NOMO-1 (cell line): ENCODE measurements at regions not wholly inside any gene's neighbourhood (a gene's known extent, or its start where the extent isn't known, plus 50 kb on each side); places are given as distances from the start of the nearest gene placed in this dataset.

Experiments used
- DNase-seq, 2 experiments: peaks; one replicate each; lab custom pipeline; 2025; ENCODE audit not compliant: unreplicated experiment in 2 of 2; lab: John Stamatoyannopoulos, UW

DNA sequence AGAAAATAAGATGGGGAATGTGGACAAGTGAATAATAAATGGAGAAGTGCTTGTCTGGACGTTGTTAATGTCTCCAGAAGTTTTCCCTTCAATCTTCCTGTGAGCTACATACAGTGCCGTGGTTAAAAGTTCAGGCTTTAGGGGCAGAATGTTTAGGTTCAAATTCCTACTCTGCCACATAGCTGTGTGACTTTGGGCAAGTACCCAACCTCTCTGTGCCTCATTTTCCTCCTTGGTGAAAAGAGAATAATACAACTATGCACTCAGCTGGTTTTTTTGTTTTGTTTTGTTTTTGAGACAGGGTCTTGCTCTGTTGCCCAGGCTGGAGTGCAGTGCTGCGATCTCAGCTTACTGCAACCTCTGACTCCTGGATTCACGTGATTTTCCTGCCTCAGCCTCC, 143.5 kb downstream of the CHIC2 start:
- no peak for DNase-seq

DNA sequence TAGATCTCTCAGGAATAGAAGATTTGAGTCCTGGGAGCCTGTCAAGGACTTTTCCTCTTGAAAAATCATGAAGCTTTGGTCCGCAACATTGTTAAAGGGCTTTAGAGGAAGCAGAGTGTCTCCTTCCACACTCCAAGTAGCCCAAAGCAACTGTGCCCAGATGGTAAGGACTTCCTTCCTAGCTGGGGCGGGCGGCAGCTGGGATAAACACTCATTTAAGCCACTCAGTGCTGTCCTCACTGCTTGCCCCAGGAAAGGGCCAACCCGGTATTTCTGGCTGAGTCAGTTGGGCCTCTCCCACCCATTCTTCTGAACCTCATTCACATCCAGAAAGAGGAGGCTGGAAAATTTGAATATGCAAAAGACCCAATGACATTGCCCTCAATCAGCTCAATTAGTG, 144.3 kb downstream of the CHIC2 start:
- DNase-seq: peak in 1 of 2 experiments; percentile 8

DNA sequence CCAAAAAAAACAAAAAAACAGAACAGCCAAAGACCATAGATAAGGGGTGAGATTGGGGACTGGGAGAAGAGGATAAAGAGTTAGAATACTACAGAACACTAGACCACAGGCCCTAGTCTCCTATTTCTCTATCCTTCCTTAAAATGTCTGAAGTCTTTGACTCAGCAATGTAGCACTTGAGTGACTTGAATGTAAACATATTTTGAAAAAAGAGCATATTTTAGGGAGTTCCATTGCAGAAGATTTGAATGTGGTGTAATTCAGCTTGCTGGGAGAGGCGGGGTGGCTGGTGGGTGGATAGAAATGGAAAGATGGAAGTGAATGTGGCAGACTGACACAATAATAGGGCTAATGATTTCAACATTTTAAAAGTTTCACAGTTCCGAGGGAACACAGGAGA, 144.9 kb downstream of the CHIC2 start:
- peak; percentile 13 to 15 for DNase-seq

DNA sequence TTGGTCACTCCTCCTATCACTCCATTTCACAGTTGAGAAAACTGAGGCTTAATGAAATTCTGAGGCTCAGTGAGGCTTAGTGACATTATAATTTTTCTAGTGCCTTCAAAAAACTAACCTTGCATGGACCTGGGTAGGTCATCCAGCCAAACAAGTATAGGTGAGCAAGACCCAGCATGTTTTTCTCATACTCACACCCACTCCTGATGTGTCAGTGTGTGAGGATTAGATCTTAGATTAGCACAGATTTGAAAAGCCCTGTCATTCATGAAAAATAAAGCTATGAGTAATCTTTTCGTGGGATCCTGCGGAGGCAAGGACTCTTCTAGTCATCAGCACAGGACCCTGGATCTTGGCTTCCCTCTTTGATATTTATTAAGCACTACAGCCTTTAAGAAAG, 146.7 kb downstream of the CHIC2 start:
- no peak for DNase-seq

DNA sequence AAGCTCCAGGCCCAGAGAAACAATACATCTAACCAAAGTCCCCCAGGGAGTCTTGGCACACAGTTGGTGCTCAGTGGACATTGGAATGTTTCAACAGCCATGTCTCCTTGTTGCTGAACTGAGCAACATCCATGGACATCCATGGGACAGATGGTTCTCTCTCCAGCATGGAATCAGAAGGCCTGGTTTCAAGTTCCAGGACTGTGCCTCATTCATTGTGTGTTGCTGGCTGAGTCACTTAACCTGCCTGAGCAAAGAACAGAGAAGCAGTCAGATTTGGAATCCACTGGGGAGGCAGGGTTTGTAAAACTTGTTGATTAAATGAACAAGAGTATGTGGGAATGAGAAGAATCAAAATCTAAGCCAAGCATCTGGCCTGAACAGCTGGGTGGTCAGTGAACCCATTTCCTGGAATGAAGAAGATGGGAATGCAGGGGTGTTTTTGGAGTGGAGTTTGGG, 147.9 kb downstream of the CHIC2 start:
- no peak for DNase-seq

DNA sequence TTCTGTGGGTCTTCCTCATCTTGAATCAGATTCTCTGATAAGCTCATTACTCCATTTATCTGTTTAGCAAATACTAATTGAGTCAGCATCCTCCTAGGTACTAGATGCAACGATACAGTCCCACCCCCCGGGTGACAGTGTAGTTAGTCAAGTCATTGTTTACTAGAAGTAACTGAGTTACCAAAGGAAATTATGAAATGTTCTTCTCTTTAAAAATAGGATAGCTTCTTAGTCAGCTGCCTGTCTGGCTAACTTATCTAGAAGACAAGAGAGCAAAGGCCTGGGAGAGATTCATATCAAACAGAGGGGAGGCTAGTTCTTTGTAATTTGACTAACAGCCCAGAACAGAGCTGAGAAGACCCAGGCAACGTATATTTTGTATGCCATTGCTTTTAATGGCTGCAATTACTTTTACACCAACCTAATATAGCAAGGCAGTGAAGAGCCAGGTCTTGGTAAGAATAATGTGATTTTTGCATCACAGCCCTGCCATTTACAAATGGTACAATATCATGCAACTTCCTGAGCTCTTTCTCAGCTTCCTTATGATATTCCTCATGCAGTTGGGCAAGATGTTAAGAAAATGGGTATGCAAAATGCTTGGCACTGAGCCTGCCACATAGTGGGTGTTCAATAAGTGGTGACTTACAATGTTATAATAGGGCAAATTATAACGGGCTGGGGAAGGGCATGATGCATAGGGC, 149.9 kb downstream of the CHIC2 start:
- DNase-seq: peak; percentile 30 to 76

DNA sequence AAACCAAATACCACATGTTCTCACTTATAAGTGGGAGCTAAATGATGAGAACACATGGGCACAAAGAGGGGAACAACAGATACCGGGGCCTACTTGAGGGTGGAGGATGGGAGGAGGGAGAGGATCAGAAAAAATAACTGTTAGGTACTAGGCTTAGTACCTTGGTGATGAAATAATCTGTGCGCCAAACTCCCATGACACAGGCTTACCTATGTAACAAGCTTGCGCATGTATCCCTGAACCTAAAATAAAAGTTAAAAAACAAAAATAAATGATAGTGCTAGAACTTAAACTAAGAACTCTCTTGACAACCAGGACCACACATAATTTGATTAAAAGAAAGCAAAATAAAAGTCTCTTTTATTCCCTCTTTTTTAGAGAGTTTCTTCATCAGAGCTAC, 150.6 kb downstream of the CHIC2 start:
- no peak for DNase-seq

DNA sequence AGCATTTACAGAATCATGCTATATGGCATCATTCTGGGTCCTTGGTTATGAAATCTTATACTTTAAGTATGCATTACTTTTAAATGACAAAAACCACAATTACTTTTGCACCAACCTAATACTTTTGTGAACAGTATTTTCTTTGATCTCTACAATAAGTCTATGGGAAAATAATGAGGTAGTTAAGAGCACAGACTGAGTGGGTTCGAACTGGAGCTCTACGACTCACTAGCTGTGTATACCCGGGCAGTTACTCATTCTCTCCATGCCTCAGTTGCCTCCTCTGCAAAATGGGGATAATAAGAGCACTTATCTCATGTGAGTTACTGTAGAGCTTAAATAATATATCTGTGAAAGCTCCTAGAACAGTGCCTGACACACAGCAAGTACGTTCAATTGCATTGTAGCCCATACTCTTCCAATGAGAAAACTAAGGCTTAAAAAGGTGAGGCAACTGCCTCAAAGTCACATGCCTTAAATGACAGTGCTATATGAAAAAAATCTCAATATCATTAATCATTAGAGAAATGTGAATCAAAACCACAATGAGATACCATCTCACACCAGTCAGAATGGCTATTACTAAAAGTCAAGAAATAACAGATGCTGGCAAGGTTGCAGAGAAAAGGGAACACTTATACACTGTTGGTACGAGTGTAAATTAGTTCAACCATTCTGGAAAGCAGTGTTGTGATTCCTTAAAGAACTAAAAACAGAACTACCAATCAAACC, 151.5 kb downstream of the CHIC2 start:
- no peak for DNase-seq

DNA sequence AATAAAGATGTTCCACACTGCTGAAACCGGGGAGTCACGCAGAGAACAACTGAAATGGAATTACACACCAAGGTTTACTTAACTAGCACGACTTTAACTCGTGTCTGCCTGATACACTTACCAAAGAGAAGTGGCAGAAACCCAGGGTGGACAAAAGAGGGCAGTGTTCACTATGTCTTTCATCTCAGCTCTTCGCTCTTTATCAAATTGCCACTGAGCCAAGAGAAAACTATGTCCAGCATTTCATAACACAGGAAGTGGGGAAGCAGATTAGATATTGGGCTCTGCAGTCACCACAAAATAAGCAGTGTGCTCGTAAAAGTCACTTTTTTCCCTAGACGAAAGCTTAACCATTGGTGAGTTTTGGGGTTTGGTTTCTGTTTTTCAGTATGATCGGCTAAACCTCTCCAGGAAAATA, 155.7 kb downstream of the CHIC2 start:
- DNase-seq: peak; percentile 77 to 95

DNA sequence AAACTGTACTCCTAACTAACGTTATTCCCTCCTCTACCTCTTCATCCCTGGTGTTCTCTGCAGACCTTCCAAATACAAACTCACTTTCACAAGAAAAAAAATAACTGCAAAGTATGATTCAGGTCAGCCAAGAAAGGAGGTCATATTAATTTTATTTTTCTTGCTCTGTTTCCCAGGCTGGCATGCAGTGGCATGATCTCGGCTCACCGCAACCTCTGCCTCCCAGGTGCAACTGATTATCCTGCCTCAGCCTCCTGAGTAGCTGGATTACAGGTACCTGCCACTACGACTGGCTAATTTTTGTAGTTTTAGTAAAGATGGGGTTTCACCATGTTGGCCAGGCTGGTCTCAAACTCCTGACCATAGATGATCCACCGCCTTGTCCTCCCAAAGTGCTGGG, 156.6 kb downstream of the CHIC2 start:
- no peak for DNase-seq

DNA sequence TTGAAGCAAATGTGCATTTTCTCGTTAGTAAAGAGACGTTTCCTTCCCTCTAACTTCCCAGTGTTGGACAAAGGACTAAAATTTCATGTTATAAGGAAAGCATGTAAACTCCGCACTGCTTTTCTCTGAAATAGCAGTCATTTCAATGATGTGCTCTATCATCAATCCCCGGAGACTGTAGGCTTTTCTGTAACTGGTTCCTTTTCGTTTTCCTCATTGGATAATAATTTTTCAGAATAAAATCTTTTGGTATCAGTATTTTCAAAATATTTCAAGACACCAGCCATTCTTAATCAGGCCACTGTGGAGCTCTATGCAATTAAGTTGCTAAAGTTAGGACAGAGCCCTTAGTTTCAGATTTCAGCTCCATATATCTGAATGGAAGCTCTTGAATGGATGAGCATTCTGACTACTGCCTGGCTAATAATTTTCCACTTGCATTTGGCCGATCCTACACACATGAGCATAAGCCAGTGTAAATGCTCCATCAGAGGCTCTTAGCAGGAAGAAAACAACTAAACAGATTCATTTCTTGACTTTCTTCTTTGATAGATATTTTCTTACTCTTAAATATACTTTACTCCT, 157.7 kb downstream of the CHIC2 start:
- no peak for DNase-seq

DNA sequence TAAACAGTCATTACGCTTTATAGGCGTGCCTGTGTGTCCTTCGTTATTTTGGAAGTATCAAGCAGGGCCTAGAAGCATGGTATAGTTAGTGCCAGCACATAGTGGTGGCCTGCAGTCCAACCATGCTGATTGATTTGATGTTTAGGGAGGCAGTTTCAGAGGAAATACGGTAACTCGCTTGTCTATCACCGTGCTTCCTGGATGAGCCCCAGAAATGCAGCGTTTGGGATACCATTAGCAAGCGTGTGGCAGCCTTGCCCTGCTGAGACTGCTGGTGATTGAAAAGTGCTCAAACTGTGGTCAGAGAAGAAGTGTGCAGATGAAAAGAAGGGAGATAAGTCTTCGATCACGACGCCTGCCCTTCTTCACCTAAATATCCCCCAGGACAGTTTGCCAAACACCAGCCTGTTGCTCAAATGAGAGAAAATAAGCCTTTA, 158.4 kb downstream of the CHIC2 start:
- DNase-seq: peak; percentile 30 to 61

DNA sequence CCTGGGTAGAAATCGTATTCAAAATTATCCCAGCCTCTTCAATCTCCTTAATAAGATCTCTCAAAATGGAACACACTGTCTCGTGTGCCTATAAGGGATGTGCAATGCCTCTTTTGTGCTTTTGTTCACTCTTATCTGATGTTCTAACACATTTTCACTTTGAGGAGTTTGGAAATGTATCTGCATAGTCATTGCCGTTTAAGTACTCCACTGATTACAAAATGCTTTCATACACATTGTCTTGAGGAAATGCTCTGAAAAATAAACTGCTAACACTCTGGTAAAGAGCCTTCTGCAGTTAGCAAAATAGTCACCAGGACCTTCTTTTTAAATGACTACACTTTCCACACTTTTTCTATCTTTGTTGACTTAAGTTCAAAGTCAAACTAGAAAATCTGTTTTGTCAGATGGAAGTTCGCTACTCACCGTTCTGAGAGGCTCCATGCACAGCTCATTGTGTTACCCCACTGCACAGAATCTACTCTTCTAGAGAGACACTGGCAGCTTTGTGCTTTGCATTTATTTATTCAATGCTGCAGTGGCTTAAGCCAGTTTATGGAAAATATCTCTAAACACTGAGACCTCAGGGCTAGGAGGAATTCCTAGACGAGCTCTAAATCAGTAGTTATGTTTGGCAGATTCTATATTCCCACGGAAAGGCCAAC, 159.0 kb downstream of the CHIC2 start:
- peak; percentile 5 to 29 for DNase-seq

DNA sequence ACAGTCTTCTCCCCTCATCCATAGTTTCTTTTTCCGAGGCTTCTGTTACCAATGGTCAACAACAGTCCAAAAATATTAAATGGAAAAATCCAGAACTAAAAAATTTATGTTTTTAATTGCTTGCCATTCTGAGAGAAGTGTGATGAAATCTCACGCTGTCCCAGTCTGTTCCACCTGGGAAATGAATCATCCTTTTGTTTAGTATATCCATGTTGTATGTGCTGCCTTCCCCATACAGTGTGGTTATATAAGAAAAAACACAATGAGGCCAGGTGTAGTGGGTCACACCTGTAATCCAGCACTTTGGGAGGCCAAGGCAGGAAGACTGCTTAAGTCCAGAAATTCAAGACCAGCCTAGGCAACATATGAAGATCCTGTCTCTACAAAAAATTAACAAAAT, 161.6 kb downstream of the CHIC2 start:
- DNase-seq: no peak

DNA sequence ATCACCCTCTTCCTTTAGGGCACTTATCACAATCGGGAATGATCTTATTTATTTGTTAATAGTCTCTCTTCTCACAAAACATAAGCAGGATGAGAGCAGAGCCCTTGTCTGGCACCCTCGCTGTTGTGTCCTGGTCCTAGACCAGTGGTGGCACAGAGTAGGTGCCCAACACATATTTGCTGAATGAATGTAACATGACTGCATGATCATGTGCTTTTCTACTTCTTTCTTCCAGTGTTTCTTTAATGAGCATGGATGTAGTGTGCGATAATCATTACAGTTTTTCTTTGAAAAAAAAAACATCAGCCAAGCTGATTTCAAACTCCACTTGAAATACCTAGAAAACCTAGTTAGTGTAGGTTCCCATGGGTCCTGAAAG, 164.1 kb downstream of the CHIC2 start:
- DNase-seq: no peak

DNA sequence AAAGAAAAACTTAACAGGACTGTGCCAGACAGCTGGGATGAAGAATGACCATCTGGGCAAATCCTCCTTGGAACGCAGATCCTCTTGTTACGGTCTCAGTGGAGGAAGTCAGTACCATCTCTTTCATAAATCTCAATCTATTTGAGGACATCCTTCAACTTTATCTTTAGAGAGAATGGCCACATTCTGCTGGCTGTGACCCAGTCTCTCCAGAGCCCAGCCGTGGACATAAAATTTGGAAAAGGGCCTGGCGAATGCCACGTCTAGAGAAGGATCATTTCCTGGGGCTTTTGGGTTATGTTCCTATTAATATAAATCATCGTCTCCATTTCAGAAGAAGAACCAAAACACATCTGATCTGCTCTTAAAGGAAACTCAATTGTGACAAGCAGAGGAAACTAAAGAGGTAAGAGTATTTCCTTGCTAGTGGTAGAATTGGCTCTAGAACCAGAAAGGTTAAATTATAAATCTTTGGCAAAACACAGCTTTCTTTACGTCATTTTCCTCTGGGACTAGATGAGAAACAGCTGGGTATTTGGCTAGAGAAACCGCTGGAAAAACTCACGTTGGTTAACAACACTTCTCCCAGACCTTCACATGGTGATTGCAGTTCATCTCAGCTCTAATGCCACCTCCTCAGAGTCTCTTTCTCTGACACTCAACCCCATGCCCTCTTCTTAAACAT, 164.7 kb downstream of the CHIC2 start:
- DNase-seq: no peak

DNA sequence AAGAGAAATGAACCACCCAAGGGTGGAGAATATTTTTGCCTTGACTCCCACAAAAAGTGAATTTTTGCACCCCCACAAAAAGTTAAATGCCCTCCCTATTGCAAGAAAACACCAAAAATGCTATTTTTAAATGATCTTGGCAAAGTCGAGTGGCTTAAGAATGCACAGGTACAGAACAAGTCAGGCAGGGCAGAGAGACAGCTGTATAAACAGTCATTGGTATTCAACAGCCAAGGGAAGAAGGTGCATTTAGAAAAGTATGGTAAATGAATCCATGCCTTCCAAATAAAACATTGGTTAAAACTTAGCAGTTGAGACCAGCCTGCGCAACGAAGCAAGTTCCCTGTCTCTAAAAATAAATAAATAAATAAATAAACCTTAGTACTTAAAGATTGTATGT, 169.3 kb downstream of the CHIC2 start:
- DNase-seq: no peak

DNA sequence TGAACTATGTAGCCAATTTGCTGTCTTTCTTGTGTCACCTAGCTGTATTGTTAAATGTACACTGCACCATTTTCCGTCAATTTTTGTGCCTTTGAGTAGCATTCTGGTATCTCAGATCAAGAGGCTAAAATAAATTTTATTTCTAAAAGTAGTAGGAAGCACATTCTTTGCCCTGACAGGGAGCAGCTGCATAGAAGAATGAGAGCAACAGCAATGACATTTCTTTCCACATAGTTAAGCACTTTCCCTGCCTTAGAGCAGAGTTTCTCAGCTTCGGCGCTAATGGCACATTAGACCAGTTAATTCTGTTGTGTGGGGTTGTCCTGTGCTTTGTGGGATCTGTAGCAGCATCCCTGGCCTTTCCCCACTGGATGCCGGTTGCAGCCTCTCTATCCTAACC, 173.9 kb downstream of the CHIC2 start:
- DNase-seq: no peak

DNA sequence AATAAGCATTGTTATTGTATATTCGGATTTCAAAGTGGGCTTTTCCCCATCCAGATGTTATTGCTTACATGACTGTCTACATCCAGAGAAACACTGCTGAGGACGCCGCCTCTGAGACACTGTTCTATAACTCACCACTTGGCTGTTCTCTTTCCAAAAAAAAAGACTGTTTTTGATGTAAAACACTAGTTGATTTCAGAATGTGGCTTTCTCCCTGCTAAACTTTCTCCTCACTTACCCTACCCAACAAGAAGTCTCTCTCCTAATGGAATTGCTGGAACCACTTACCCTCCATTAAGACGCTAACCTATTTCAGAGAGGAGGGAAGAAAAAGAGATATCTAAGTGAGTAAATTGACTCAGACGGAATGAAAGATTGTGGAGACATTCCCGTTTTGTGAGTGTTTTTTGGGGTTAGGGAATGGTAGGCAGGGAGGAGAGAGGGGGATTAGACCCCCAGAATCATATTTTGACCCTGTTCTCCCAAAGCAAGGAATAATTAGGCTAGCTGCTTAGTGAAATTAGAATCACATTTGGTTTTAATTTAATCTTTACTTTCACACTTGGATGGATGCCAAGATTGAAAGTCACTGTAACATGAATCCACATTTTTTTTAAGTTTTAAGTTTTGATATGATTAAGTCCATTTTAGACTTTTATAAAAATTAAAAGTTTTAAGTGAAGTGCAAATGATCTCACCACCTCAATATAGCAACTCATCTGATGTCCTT, 174.9 kb downstream of the CHIC2 start:
- DNase-seq: no peak

DNA sequence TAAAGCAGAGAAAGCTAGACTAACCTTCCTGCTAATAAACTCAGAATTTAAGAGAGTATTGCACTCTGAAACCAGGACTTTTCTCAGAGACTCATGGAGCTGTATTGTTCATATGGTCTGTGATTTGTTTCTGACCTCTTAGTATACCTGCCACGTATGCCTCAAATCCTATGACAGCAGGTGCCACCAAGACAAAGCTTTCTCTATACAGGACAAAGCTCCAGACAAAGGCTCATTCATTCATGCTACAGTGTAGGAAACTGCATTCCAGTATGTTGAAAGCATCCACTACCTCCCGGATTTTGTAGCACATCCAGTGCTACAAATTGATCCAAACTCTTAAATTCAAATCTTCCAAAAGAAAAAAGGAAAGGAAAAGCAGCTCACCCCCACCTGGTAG, 178.3 kb downstream of the CHIC2 start:
- no peak for DNase-seq
